MCF 10A (cell line): ENCODE measurements at regions not wholly inside any gene's neighbourhood (a gene's known extent, or its start where the extent isn't known, plus 50 kb on each side); places are given as distances from the start of the nearest gene placed in this dataset.

Experiments
- BruUV-seq: library from RNA; stranded (reverse); fragments of 400-500 nt; replicated peaks from 2 replicates; lab custom pipeline; 2021; lab: Mats Ljungman, UMichigan
- CTCF ChIA-PET: fragments of 300-600 bp; sonication (Branson Sonifier 250); formaldehyde crosslinking; extraction: SDS; loops from one replicate; lab custom pipeline; 2021; ENCODE audit warnings: antibody characterized with exemption, inconsistent platforms; lab: Yijun Ruan, JAX
- POLR2A ChIA-PET: fragments of 300-600, 350-650 bp; sonication (Branson Sonifier 250); formaldehyde crosslinking; extraction: SDS; loops from one replicate; lab custom pipeline; 2020; ENCODE audit warnings: antibody characterized with exemption, inconsistent platforms; lab: Yijun Ruan, JAX
- DNase-seq: peaks from one replicate; pipeline ENCODE4 v3.0.0-alpha.2; 2018; ENCODE audit not compliant: unreplicated experiment
- H3K27ac Mint-ChIP-seq: one replicate; pipeline ENCODE4 v1.8.0; 2022; ENCODE audit warnings: mild to moderate bottlenecking, low read depth, mixed read lengths; ENCODE audit not compliant: unreplicated experiment
- H3K27me3 Mint-ChIP-seq: one replicate; pipeline ENCODE4 v1.8.0; 2022; ENCODE audit warnings: mixed read lengths; ENCODE audit not compliant: insufficient read depth, unreplicated experiment
- H3K36me3 Mint-ChIP-seq: one replicate; pipeline ENCODE4 v1.8.0; 2022; ENCODE audit warnings: mild to moderate bottlenecking, moderate library complexity, mixed read lengths; ENCODE audit not compliant: insufficient read depth, unreplicated experiment
- H3K4me1 Mint-ChIP-seq: one replicate; pipeline ENCODE4 v1.8.0; 2022; ENCODE audit warnings: mixed read lengths; ENCODE audit not compliant: insufficient read depth, unreplicated experiment
- H3K4me3 Mint-ChIP-seq: one replicate; pipeline ENCODE4 v1.8.0; 2022; ENCODE audit warnings: mild to moderate bottlenecking, moderate library complexity, mixed read lengths; ENCODE audit not compliant: unreplicated experiment
- H3K9me3 Mint-ChIP-seq: one replicate; pipeline ENCODE4 v1.8.0; 2022; ENCODE audit warnings: mixed read lengths; ENCODE audit not compliant: unreplicated experiment
- CTCF ChIP-seq: fragments of 200-600 bp; IDR thresholded peaks from one replicate; pipeline ENCODE4 v1.8.0; 2022; ENCODE audit warnings: antibody characterized with exemption, mild to moderate bottlenecking; ENCODE audit not compliant: unreplicated experiment
- intact Hi-C: fragments of 100-400 bp; cut with micrococcal nuclease; formaldehyde crosslinking; loops from 2 replicates; pipeline ENCODE4 v1.14.1; 2022

- H3K4me3 Mint-ChIP-seq, result no peak overlapping the region
- ChIA-PET CTCF (no interaction called here), POLR2A (no interaction called here)
- H3K4me1 Mint-ChIP-seq, result no peaks in the 10 kb centered on the region
- peaks cover 6% of the 10 kb centered on the region for H3K9me3 Mint-ChIP-seq
- H3K27ac Mint-ChIP-seq, result no peak overlapping the region
- H3K36me3 Mint-ChIP-seq, result no peaks in the 10 kb centered on the region
- no peaks in the 10 kb centered on the region for H3K27me3 Mint-ChIP-seq
- no TSS peak for BruUV-seq
- no peak for DNase-seq
- TF ChIP-seq CTCF, result no peak
- intact Hi-C loops, result no loop called here
Observed at GRCh38 chr10:85362401-85362800, 1004.2 kb downstream of the GRID1 start.

- POLR2A ChIA-PET, result no interaction called here
- Mint-ChIP-seq H3K9me3 (no peaks in the 10 kb centered on the region), H3K4me3 (no peak overlapping the region), H3K36me3 (no peaks in the 10 kb centered on the region), H3K27me3 (no peaks in the 10 kb centered on the region), H3K4me1 (no peaks in the 10 kb centered on the region), H3K27ac (no peak overlapping the region)
- BruUV-seq, result no TSS peak
- DNase-seq, result no peak
- TF ChIP-seq CTCF, result no peak
- CTCF ChIA-PET, result interaction anchor here (0.5 kb wide), 1 partner anchor 337 kb away, joined by 3 read pairs; no protein-coding TSS in a partner anchor
- intact Hi-C loops, result no loop called here
Observed at GRCh38 chr10:85377029-85377806, 989.4 kb downstream of the GRID1 start.

GRCh38 chr10:85379338-85379737 lies 987.3 kb downstream of the GRID1 start:
- no peaks in the 10 kb centered on the region for H3K4me1 Mint-ChIP-seq
- ChIA-PET CTCF (interaction anchor here (0.6 kb wide), 1 partner anchor 663 kb away, joined by 5 read pairs; no protein-coding TSS in a partner anchor), POLR2A (no interaction called here)
- no peak for DNase-seq
- no TSS peak for BruUV-seq
- H3K36me3 Mint-ChIP-seq, result no peaks in the 10 kb centered on the region
- H3K4me3 Mint-ChIP-seq, result no peak overlapping the region
- H3K9me3 Mint-ChIP-seq, result no peaks in the 10 kb centered on the region
- H3K27me3 Mint-ChIP-seq, result no peaks in the 10 kb centered on the region
- intact Hi-C loops, result no loop called here
- no peak for TF ChIP-seq CTCF
- H3K27ac Mint-ChIP-seq, result no peak overlapping the region

GRCh38 chr10:85400981-85401695 lies 965.5 kb downstream of the GRID1 start:
- no TSS peak for BruUV-seq
- Mint-ChIP-seq H3K27me3 (no peaks in the 10 kb centered on the region), H3K4me1 (no peaks in the 10 kb centered on the region), H3K4me3 (no peak overlapping the region), H3K36me3 (no peaks in the 10 kb centered on the region), H3K27ac (no peak overlapping the region), H3K9me3 (no peaks in the 10 kb centered on the region)
- CTCF ChIA-PET, result interaction anchor here (0.6 kb wide), 1 partner anchor 13 kb away, joined by 4 read pairs; no protein-coding TSS in a partner anchor
- TF ChIP-seq CTCF, result no peak
- DNase-seq, result peak; percentile 54
- intact Hi-C loops, result no loop called here
- POLR2A ChIA-PET, result no interaction called here
